Common myeloid progenitor, CD34-positive (primary cell): ENCODE measurements at regions not wholly inside any gene's neighbourhood (a gene's known extent, or its start where the extent isn't known, plus 50 kb on each side); places are given as distances from the start of the nearest gene placed in this dataset.

Source experiments
- CTCF ChIA-PET: fragments of 350-600 bp; sonication (Branson Sonifier 250); formaldehyde crosslinking; loops from one replicate; lab custom pipeline; 2021; ENCODE audit warnings: antibody characterized with exemption; lab: Charles Lee
- POLR2A ChIA-PET: fragments of 350-600 bp; sonication (Branson Sonifier 250); formaldehyde crosslinking; loops from one replicate; lab custom pipeline; 2021; ENCODE audit warnings: antibody characterized with exemption; lab: Charles Lee
- DNase-seq, 3 donors: peaks; one replicate each; pipeline versions ENCODE4 v3.0.0 to v3.0.0-alpha.2; 2013
- H3K27ac ChIP-seq, 2 experiments: 1 replicate in 1 of 2; 2 replicates in 1 of 2; pipeline ENCODE4 v1.7.0; 2013; ENCODE audit warnings: inconsistent platforms in 2 of 2, low read length in 2 of 2, mild to moderate bottlenecking in 2 of 2, low read depth in 1 of 2, moderate library complexity in 1 of 2; ENCODE audit not compliant: severe bottlenecking in 2 of 2, insufficient read depth in 1 of 2, poor library complexity in 1 of 2
- H3K27me3 ChIP-seq, 5 experiments: replicated peaks in 2 of 5; 1 replicate in 3 of 5; 2 replicates in 2 of 5; pipeline versions ENCODE4 v1.6.1 to v1.7.0; 2013; ENCODE audit warnings: low read length in 4 of 5, mild to moderate bottlenecking in 2 of 5, moderate library complexity in 2 of 5, inconsistent platforms in 1 of 5; ENCODE audit not compliant: insufficient read depth in 5 of 5, control insufficient read depth in 4 of 5
- H3K36me3 ChIP-seq, 4 experiments: 1 replicate in 2 of 4; 2 replicates in 2 of 4; pipeline versions ENCODE4 v1.6.1 to v1.7.0; 2013; ENCODE audit warnings: low read length in 3 of 4, control low read depth in 1 of 4, mild to moderate bottlenecking in 1 of 4; ENCODE audit not compliant: control insufficient read depth in 4 of 4, insufficient read depth in 4 of 4
- H3K4me1 ChIP-seq, 4 experiments: 1 replicate in 3 of 4; 2 replicates in 1 of 4; pipeline versions ENCODE4 v1.6.1 to v1.7.1; 2013; ENCODE audit warnings: low read length in 3 of 4, mild to moderate bottlenecking in 3 of 4, control low read depth in 1 of 4, inconsistent platforms in 1 of 4, moderate library complexity in 1 of 4; ENCODE audit not compliant: control insufficient read depth in 4 of 4, insufficient read depth in 4 of 4; ENCODE audit errors: control extremely low read depth in 1 of 4
- H3K4me3 ChIP-seq, 7 experiments: 1 replicate in 4 of 7; 2 replicates in 3 of 7; pipeline versions ENCODE4 v1.5.1 to v1.7.0; 2013; ENCODE audit warnings: mild to moderate bottlenecking in 7 of 7, low read length in 6 of 7, moderate library complexity in 6 of 7, inconsistent platforms in 2 of 7, low read depth in 2 of 7, control low read depth in 1 of 7; ENCODE audit not compliant: insufficient read depth in 4 of 7, control insufficient read depth in 1 of 7; ENCODE audit errors: extremely low read depth in 1 of 7
- H3K9me3 ChIP-seq, 5 experiments: 1 replicate in 4 of 5; 2 replicates in 1 of 5; pipeline versions ENCODE4 v1.6.1 to v1.7.1; 2013; ENCODE audit warnings: low read length in 4 of 5, mild to moderate bottlenecking in 2 of 5, inconsistent platforms in 1 of 5, low read depth in 1 of 5, moderate library complexity in 1 of 5; ENCODE audit not compliant: control insufficient read depth in 4 of 5, insufficient read depth in 2 of 5; ENCODE audit errors: control extremely low read depth in 1 of 5
- WGBS: methylation state at CpG from one replicate; pipeline ENCODE4 v1.1.5; 2013; ENCODE audit not compliant: insufficient coverage; 5-methylcytosine and 5-hydroxymethylcytosine counted together

DNA sequence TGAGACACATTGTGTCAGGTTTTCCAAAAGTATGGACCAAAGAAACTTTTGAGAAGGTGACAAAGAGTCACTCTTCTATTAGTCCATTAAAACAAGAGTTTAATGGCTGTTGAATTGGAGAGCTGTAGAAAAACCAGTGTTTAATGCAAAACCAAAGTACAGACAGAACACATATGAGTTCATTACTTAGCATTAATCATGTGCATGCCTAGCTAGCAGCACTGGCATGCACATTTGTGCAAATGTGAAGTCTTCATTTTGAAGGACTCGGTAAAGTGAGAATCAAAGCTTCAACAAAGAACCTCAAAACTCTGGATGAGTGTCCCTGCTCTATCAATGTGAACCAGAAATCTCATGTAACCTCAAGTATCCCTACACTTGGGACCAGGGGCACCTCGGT lies 256.3 kb upstream of the PPARGC1A start:
- ChIA-PET CTCF (no interaction called here), POLR2A (no interaction called here)
- no peak for DNase-seq

DNA sequence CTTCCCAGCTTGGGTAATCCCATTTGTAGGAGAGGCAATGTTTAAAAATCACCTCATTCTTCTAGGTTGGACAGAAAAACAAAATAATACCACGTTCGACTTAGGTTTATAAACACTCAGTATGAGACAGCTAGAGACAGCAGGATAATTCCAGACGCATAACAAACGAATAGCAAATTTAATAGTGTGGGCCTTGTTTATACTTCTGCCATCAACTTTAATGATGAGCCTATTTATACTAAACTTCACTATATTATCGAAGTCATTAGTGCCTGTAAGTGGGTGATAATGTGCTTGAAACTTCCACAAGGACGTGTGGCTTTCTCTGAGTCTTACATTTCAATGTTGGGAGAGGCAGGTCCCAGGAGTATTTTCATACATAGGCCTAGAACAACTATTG lies 255.7 kb upstream of the PPARGC1A start:
- no peak overlapping the region for H3K4me3 ChIP-seq
- WGBS = 93% methylated on average over 3 of the region's 6 CpGs
- DNase-seq = no peak
- no peak overlapping the region for H3K27ac ChIP-seq
- H3K36me3 ChIP-seq = no peaks in the 10 kb centered on the region
- H3K27me3 ChIP-seq = no peaks in the 10 kb centered on the region
- H3K9me3 ChIP-seq = no peaks in the 10 kb centered on the region
- ChIA-PET CTCF (no interaction called here), POLR2A (no interaction called here)
- no peaks in the 10 kb centered on the region for H3K4me1 ChIP-seq

More for the DNA sequence above, 256.3 kb upstream of the PPARGC1A start:
- H3K9me3 ChIP-seq = no peaks in the 10 kb centered on the region
- 100% methylated on average over 2 of the region's 2 CpGs for WGBS
- no peaks in the 10 kb centered on the region for H3K36me3 ChIP-seq
- H3K4me3 ChIP-seq = no peak overlapping the region
- H3K27ac ChIP-seq = no peak overlapping the region
- no peaks in the 10 kb centered on the region for H3K27me3 ChIP-seq
- H3K4me1 ChIP-seq = no peaks in the 10 kb centered on the region

- Histone ChIP-seq H3K27me3 (no peaks in the 10 kb centered on the region), H3K36me3 (no peaks in the 10 kb centered on the region), H3K4me1 (no peaks in the 10 kb centered on the region), H3K9me3 (no peaks in the 10 kb centered on the region), H3K27ac (no peak overlapping the region), H3K4me3 (no peak overlapping the region)
- DNase-seq = no peak
- POLR2A ChIA-PET = no interaction called here
- 94% methylated on average over 5 of the region's 5 CpGs for WGBS
- CTCF ChIA-PET = no interaction called here
These were observed 254.5 kb upstream of the PPARGC1A start for GRCh38 chr4:24144381-24144780.

GRCh38 chr4:24143741-24144140 lies 253.9 kb upstream of the PPARGC1A start:
- WGBS = 68% methylated on average over 2 of the region's 3 CpGs
- CTCF ChIA-PET = no interaction called here

GRCh38 chr4:24141836-24142235 lies 252.0 kb upstream of the PPARGC1A start:
- 67% methylated on average over 3 of the region's 3 CpGs for WGBS
- H3K4me1 ChIP-seq = no peaks in the 10 kb centered on the region
- ChIA-PET POLR2A (no interaction called here), CTCF (no interaction called here)
- no peak overlapping the region for H3K27ac ChIP-seq
- no peaks in the 10 kb centered on the region for H3K36me3 ChIP-seq
- no peak for DNase-seq
- H3K27me3 ChIP-seq = no peaks in the 10 kb centered on the region
- no peak overlapping the region for H3K4me3 ChIP-seq
- no peaks in the 10 kb centered on the region for H3K9me3 ChIP-seq

More at GRCh38 chr4:24143741-24144140, 253.9 kb upstream of the PPARGC1A start:
- Histone ChIP-seq H3K4me1 (no peaks in the 10 kb centered on the region), H3K36me3 (no peaks in the 10 kb centered on the region), H3K27ac (no peak overlapping the region), H3K9me3 (no peaks in the 10 kb centered on the region), H3K4me3 (no peak overlapping the region), H3K27me3 (no peaks in the 10 kb centered on the region)
- POLR2A ChIA-PET = no interaction called here
- DNase-seq = no peak

GRCh38 chr4:24140892-24141291 lies 251.0 kb upstream of the PPARGC1A start:
- Histone ChIP-seq H3K27me3 (no peaks in the 10 kb centered on the region), H3K27ac (no peak overlapping the region), H3K4me1 (no peaks in the 10 kb centered on the region), H3K4me3 (no peak overlapping the region), H3K36me3 (no peaks in the 10 kb centered on the region), H3K9me3 (no peaks in the 10 kb centered on the region)
- 94% methylated on average over 2 of the region's 3 CpGs for WGBS
- CTCF ChIA-PET = no interaction called here
- no peak for DNase-seq
- POLR2A ChIA-PET = no interaction called here

- Histone ChIP-seq H3K9me3 (no peaks in the 10 kb centered on the region), H3K4me3 (no peak overlapping the region), H3K4me1 (no peaks in the 10 kb centered on the region), H3K27ac (no peak overlapping the region), H3K36me3 (no peaks in the 10 kb centered on the region), H3K27me3 (peaks cover 0 to 2% (median 0%) of the 10 kb centered on the region in 5 experiments)
- WGBS = 93% methylated on average over 8 of the region's 8 CpGs
- DNase-seq = no peak
- CTCF ChIA-PET = no interaction called here
- POLR2A ChIA-PET = no interaction called here
These were observed 248.1 kb upstream of the PPARGC1A start for GRCh38 chr4:24137671-24138601.
